ENCODE measurements at regions not wholly inside any gene's neighbourhood (a gene's known extent, or its start where the extent isn't known, plus 50 kb on each side); places are given as distances from the start of the nearest gene placed in this dataset.

GRCh38 chr10:30725661-30726060 is 96.1 kb upstream of the LYZL2 start:
- no peak overlapping the region for H3K4me2 ChIP-seq (ENCODE audit: control insufficient read depth, extremely low read depth, insufficient read depth, low read depth, low read length)
- no peaks in the 10 kb centered on the region for H3K27me3 ChIP-seq (ENCODE audit: control insufficient read depth, extremely low read depth, insufficient read depth, low read length)
- no peak for FAIRE-seq
- no peak overlapping the region for H3K4me3 ChIP-seq (ENCODE audit: control insufficient read depth in 2 of 3, extremely low read depth in 1 of 3, insufficient read depth in 2 of 3, low read depth in 1 of 3, low read length in 3 of 3)
- no peaks in the 10 kb centered on the region for H3K9me1 ChIP-seq (ENCODE audit: control insufficient read depth, extremely low read depth, insufficient read depth, low read length)
- H3K79me2 ChIP-seq (ENCODE audit: control insufficient read depth, insufficient read depth, low read length), result no peaks in the 10 kb centered on the region
- no peak for DNase-seq (ENCODE audit: low read depth, low spot score)
- H3K27ac ChIP-seq (ENCODE audit: control insufficient read depth, insufficient read depth, low read length), result no peak overlapping the region
- dilution Hi-C loops (cut with MboI; ENCODE audit: extremely low pct_ligation_motif_present, low sequenced_read_pairs), result no loop called here
- H3K9me3 ChIP-seq (ENCODE audit: control insufficient read depth, low read depth, low read length), result no peaks in the 10 kb centered on the region
- H3K9ac ChIP-seq (ENCODE audit: control insufficient read depth, extremely low read depth, insufficient read depth, low read length), result no peak overlapping the region
- H4K20me1 ChIP-seq (ENCODE audit: control insufficient read depth, extremely low read depth, insufficient read depth, low read length), result no peaks in the 10 kb centered on the region
- H2AFZ ChIP-seq (ENCODE audit: control insufficient read depth, low read length), result no peak overlapping the region
- no peaks in the 10 kb centered on the region for H3K36me3 ChIP-seq (ENCODE audit: control insufficient read depth in 2 of 2, extremely low read depth in 1 of 2, insufficient read depth in 2 of 2, low read length in 2 of 2)
- TF ChIP-seq CTCF (optimal IDR thresholded peaks at IDR 0.05 in 1 of 3, IDR thresholded peaks at IDR 0.05 in 1 of 3, conservative IDR thresholded peaks at IDR 0.05 in 1 of 3; ENCODE audit: extremely low read depth in 1 of 3, insufficient read depth in 2 of 3, low read length in 3 of 3), result no peak
- no peak for TF ChIP-seq EZH2 (IDR thresholded peaks at IDR 0.05; ENCODE audit: low read length)
- no peaks in the 10 kb centered on the region for H3K4me1 ChIP-seq (ENCODE audit: control insufficient read depth, extremely low read depth, insufficient read depth, low read length)

GRCh38 chr10:30724296-30724695 is 94.7 kb upstream of the LYZL2 start:
- Histone ChIP-seq H2AFZ (ENCODE audit: control insufficient read depth, low read length) (no peak overlapping the region), H3K9me3 (ENCODE audit: control insufficient read depth, low read depth, low read length) (no peaks in the 10 kb centered on the region), H3K4me2 (ENCODE audit: control insufficient read depth, extremely low read depth, insufficient read depth, low read depth, low read length) (no peak overlapping the region), H3K27me3 (ENCODE audit: control insufficient read depth, extremely low read depth, insufficient read depth, low read length) (peaks cover under 1% of the 10 kb centered on the region), H3K9ac (ENCODE audit: control insufficient read depth, extremely low read depth, insufficient read depth, low read length) (no peak overlapping the region), H3K36me3 (ENCODE audit: control insufficient read depth in 2 of 2, extremely low read depth in 1 of 2, insufficient read depth in 2 of 2, low read length in 2 of 2) (no peaks in the 10 kb centered on the region), H3K4me1 (ENCODE audit: control insufficient read depth, extremely low read depth, insufficient read depth, low read length) (no peaks in the 10 kb centered on the region), H4K20me1 (ENCODE audit: control insufficient read depth, extremely low read depth, insufficient read depth, low read length) (no peaks in the 10 kb centered on the region), H3K27ac (ENCODE audit: control insufficient read depth, insufficient read depth, low read length) (no peak overlapping the region), H3K9me1 (ENCODE audit: control insufficient read depth, extremely low read depth, insufficient read depth, low read length) (no peaks in the 10 kb centered on the region), H3K4me3 (ENCODE audit: control insufficient read depth in 2 of 3, extremely low read depth in 1 of 3, insufficient read depth in 2 of 3, low read depth in 1 of 3, low read length in 3 of 3) (no peak overlapping the region), H3K79me2 (ENCODE audit: control insufficient read depth, insufficient read depth, low read length) (no peaks in the 10 kb centered on the region)
- DNase-seq (ENCODE audit: low read depth, low spot score), result no peak
- FAIRE-seq, result no peak
- TF ChIP-seq EZH2 (IDR thresholded peaks at IDR 0.05; ENCODE audit: low read length) (no peak), CTCF (optimal IDR thresholded peaks at IDR 0.05 in 1 of 3, IDR thresholded peaks at IDR 0.05 in 1 of 3, conservative IDR thresholded peaks at IDR 0.05 in 1 of 3; ENCODE audit: extremely low read depth in 1 of 3, insufficient read depth in 2 of 3, low read length in 3 of 3) (no peak)
- dilution Hi-C loops (cut with MboI; ENCODE audit: extremely low pct_ligation_motif_present, low sequenced_read_pairs), result no loop called here
